GM23338 (cell line): ENCODE measurements at regions not wholly inside any gene's neighbourhood (a gene's known extent, or its start where the extent isn't known, plus 50 kb on each side); places are given as distances from the start of the nearest gene placed in this dataset.

Experiments
- ATAC-seq: fragments of 200-7000 bp; cut with Tn5 transposase; 3 replicates; pipeline ENCODE4 v1.9.1; 2020
- DNase-seq: peaks from one replicate; pipeline ENCODE4 v3.0.0-alpha.2; 2015; ENCODE audit warnings: low spot score
- H2AFZ ChIP-seq: fragments of 200-600 bp; sonication (generic); 2 replicates; pipeline ENCODE4 v1.8.0; 2016; ENCODE audit warnings: antibody characterized with exemption, mild to moderate bottlenecking, moderate library complexity
- H3F3A ChIP-seq: fragments of 200-600 bp; sonication (generic); replicated peaks from 2 replicates; pipeline ENCODE4 v1.8.0; 2017; ENCODE audit warnings: antibody characterized with exemption, mixed run types, low read depth
- H3K27ac ChIP-seq: fragments of 200-600 bp; sonication (generic); 2 replicates; pipeline ENCODE4 v1.6.1; 2016; ENCODE audit warnings: low read depth
- H3K27me3 ChIP-seq: fragments of 200-600 bp; sonication (generic); 2 replicates; pipeline ENCODE4 v1.8.0; 2016; ENCODE audit warnings: mild to moderate bottlenecking, mixed run types, moderate library complexity; ENCODE audit not compliant: insufficient read depth
- H3K36me3 ChIP-seq: fragments of 200-600 bp; sonication (generic); 2 replicates; pipeline ENCODE4 v1.8.0; 2016; ENCODE audit warnings: mild to moderate bottlenecking; ENCODE audit not compliant: insufficient read depth
- H3K4me1 ChIP-seq: fragments of 200-600 bp; sonication (generic); 2 replicates; pipeline ENCODE4 v1.8.0; 2016; ENCODE audit warnings: mild to moderate bottlenecking, moderate library complexity; ENCODE audit not compliant: insufficient read depth
- H3K4me2 ChIP-seq: fragments of 200-600 bp; sonication (generic); 2 replicates; pipeline ENCODE4 v1.7.1; 2017; ENCODE audit warnings: mixed run types
- H3K4me3 ChIP-seq: fragments of 200-600 bp; sonication (generic); 2 replicates; pipeline ENCODE4 v1.6.1; 2016; ENCODE audit warnings: mixed run types
- H3K79me2 ChIP-seq: fragments of 200-600 bp; sonication (generic); replicated peaks from 2 replicates; pipeline ENCODE4 v1.8.0; 2017; ENCODE audit warnings: mild to moderate bottlenecking; ENCODE audit not compliant: insufficient read depth
- H3K9me2 ChIP-seq: fragments of 200-600 bp; sonication (generic); 2 replicates; pipeline ENCODE4 v1.8.0; 2017; ENCODE audit not compliant: insufficient read depth
- H4K20me1 ChIP-seq: fragments of 200-600 bp; sonication (generic); replicated peaks from 2 replicates; pipeline ENCODE4 v1.8.0; 2017; ENCODE audit warnings: mild to moderate bottlenecking; ENCODE audit not compliant: insufficient read depth
- H3K27ac Mint-ChIP-seq: 2 replicates; pipeline ENCODE4 v1.8.0; 2020; ENCODE audit warnings: inconsistent platforms, mild to moderate bottlenecking, moderate library complexity, mixed read lengths
- H3K27me3 Mint-ChIP-seq: 3 replicates; pipeline ENCODE4 v1.8.0; 2022; ENCODE audit warnings: low read depth, mild to moderate bottlenecking, moderate library complexity, mixed read lengths, inconsistent platforms; ENCODE audit not compliant: insufficient read depth, poor library complexity
- H3K36me3 Mint-ChIP-seq: 3 replicates; pipeline ENCODE4 v1.8.0; 2021; ENCODE audit warnings: low read depth, mild to moderate bottlenecking, inconsistent platforms, moderate library complexity, mixed read lengths
- H3K4me1 Mint-ChIP-seq: 3 replicates; pipeline ENCODE4 v1.8.0; 2020; ENCODE audit warnings: mild to moderate bottlenecking, inconsistent platforms, mixed read lengths
- H3K4me3 Mint-ChIP-seq: 3 replicates; pipeline ENCODE4 v1.8.0; 2021; ENCODE audit warnings: moderate library complexity, mild to moderate bottlenecking, inconsistent platforms, mixed read lengths
- H3K9me3 Mint-ChIP-seq: 3 replicates; pipeline ENCODE4 v1.8.0; 2020; ENCODE audit warnings: moderate library complexity, mild to moderate bottlenecking, inconsistent platforms, mixed read lengths
- CREB1 ChIP-seq: fragments of 250-450 bp; sonication (Bioruptor Pico); IDR thresholded peaks from 2 replicates; pipeline ENCODE4 v1.5.0; 2020; ENCODE audit warnings: low read depth, mild to moderate bottlenecking, moderate library complexity
- CTCF ChIP-seq, 2 experiments: fragments of 200-600 bp in 1 of 2; sonication (generic) in 1 of 2; conservative IDR thresholded peaks; 2 replicates each; pipeline versions ENCODE4 v1.5.1 to v1.6.1; 2016 to 2017; ENCODE audit warnings: antibody characterized with exemption in 2 of 2, low read depth in 2 of 2, mild to moderate bottlenecking in 2 of 2, moderate library complexity in 1 of 2
- EZH2 ChIP-seq: fragments of 200-600 bp; sonication (generic); IDR thresholded peaks from one replicate; pipeline ENCODE4 v1.8.0; 2017; ENCODE audit warnings: antibody characterized with exemption, mild to moderate bottlenecking, low read depth; ENCODE audit not compliant: unreplicated experiment
- NANOG ChIP-seq: IDR thresholded peaks from 2 replicates; pipeline ENCODE4 v1.6.1; 2016; ENCODE audit warnings: antibody characterized with exemption, borderline replicate concordance
- ZNF114 ChIP-seq: fragments of 250-450 bp; sonication (Bioruptor Pico); IDR thresholded peaks from 2 replicates; pipeline ENCODE4 v1.5.0; 2020; ENCODE audit warnings: mild to moderate bottlenecking, moderate library complexity
- ZNF331 ChIP-seq: fragments of 250-450 bp; sonication (Bioruptor Pico); IDR thresholded peaks from 2 replicates; pipeline ENCODE4 v1.5.0; 2020; ENCODE audit warnings: low read depth, mild to moderate bottlenecking, moderate library complexity
- ZNF462 ChIP-seq: fragments of 250-450 bp; sonication (Bioruptor Pico); IDR thresholded peaks from 2 replicates; pipeline ENCODE4 v1.5.0; 2020; ENCODE audit warnings: mild to moderate bottlenecking, moderate library complexity

GRCh38 chr1:214831956-214832355 lies 229.0 kb downstream of the CENPF start (continued):
- no peak for TF ChIP-seq ZNF462 (CRISPR knock-in tag)
- no peak for TF ChIP-seq NANOG

GRCh38 chr1:214833178-214833756 lies 230.3 kb downstream of the CENPF start:
- no peak overlapping the region for H3K4me3 Mint-ChIP-seq
- no peaks in the 10 kb centered on the region for H4K20me1 ChIP-seq
- no peaks in the 10 kb centered on the region for H3K27me3 ChIP-seq
- no peak overlapping the region for H3K27ac ChIP-seq
- peaks cover 4% of the 10 kb centered on the region; the same call in 2 of the 3 replicates for H3K9me3 Mint-ChIP-seq
- no peak overlapping the region for H3K4me2 ChIP-seq
- no peak overlapping the region for H2AFZ ChIP-seq
- no peak for DNase-seq
- H3K36me3 ChIP-seq = no peaks in the 10 kb centered on the region
- no peaks in the 10 kb centered on the region for H3F3A ChIP-seq
- no peaks in the 10 kb centered on the region for H3K79me2 ChIP-seq
- no peaks in the 10 kb centered on the region for H3K27me3 Mint-ChIP-seq
- H3K4me1 Mint-ChIP-seq = peaks cover 6% of the 10 kb centered on the region; the same call in 1 of the 3 replicates
- ATAC-seq = no peak
- peaks cover under 1% of the 10 kb centered on the region; the same call in 1 of the 3 replicates for H3K36me3 Mint-ChIP-seq
- H3K4me3 ChIP-seq = no peak overlapping the region
- no peak overlapping the region for H3K27ac Mint-ChIP-seq
- no peaks in the 10 kb centered on the region; the same call in 1 of the 2 replicates for H3K4me1 ChIP-seq
- H3K9me2 ChIP-seq = 0 out of 2 replicates have a peak, but pooled peaks cover 11% of the 10 kb centered on the region
- TF ChIP-seq ZNF114 (no peak), ZNF462 (CRISPR knock-in tag) (no peak), EZH2 (no peak), ZNF331 (CRISPR knock-in tag) (no peak), CREB1 (CRISPR knock-in tag) (no peak), CTCF (conservative IDR thresholded peaks at IDR 0.05; ENCODE audit: low read depth in 2 of 2) (no peak)
